ENCODE measurements at regions not wholly inside any gene's neighbourhood (a gene's known extent, or its start where the extent isn't known, plus 50 kb on each side); places are given as distances from the start of the nearest gene placed in this dataset.
"Not testable (repeated sequence)": the region's sequence is repeated elsewhere in the genome, so short reads cannot be mapped to it uniquely, and the experiment has no call there.

GRCh38 chr4:159950707-159951106 is 847.8 kb downstream of the RAPGEF2 start:
- no peak for DNase-seq

- no peak for DNase-seq
Measured at GRCh38 chr4:159966746-159967145, 863.9 kb downstream of the RAPGEF2 start.

GRCh38 chr4:159976871-159977482 is 874.1 kb downstream of the RAPGEF2 start:
- DNase-seq, result not testable (repeated sequence)

GRCh38 chr4:159977907-159978617 is 875.2 kb downstream of the RAPGEF2 start:
- DNase-seq, result no peak

GRCh38 chr4:159979351-159979750 is 876.5 kb downstream of the RAPGEF2 start:
- DNase-seq, result no peak

- no peak for DNase-seq
Measured at GRCh38 chr4:159979953-159980352, 877.1 kb downstream of the RAPGEF2 start.

GRCh38 chr4:159980826-159981468 is 878.1 kb downstream of the RAPGEF2 start:
- DNase-seq, result no peak

GRCh38 chr4:159981469-159981856 is 878.6 kb downstream of the RAPGEF2 start:
- no peak for DNase-seq

GRCh38 chr4:159983082-159983481 is 880.2 kb downstream of the RAPGEF2 start:
- no peak for DNase-seq

- no peak for DNase-seq
Measured at GRCh38 chr4:160009656-160010493, 907.0 kb downstream of the RAPGEF2 start.

- no peak for DNase-seq
Measured at GRCh38 chr4:160019936-160020335, 917.1 kb downstream of the RAPGEF2 start.

GRCh38 chr4:160020804-160021203 is 917.9 kb downstream of the RAPGEF2 start:
- no peak for DNase-seq

- DNase-seq, result no peak
Measured at GRCh38 chr4:160021870-160022269, 919.0 kb downstream of the RAPGEF2 start.

- DNase-seq, result no peak
Measured at GRCh38 chr4:160026721-160027120, 923.8 kb downstream of the RAPGEF2 start.

- no peak for DNase-seq
Measured at GRCh38 chr4:160034501-160034900, 931.6 kb downstream of the RAPGEF2 start.

- no peak for DNase-seq
Measured at GRCh38 chr4:160038615-160039014, 935.7 kb downstream of the RAPGEF2 start.

- no peak for DNase-seq
Measured at GRCh38 chr4:160044693-160045092, 941.8 kb downstream of the RAPGEF2 start.

GRCh38 chr4:160082432-160083207 is 979.7 kb downstream of the RAPGEF2 start:
- DNase-seq, result no peak

- no peak for DNase-seq
Measured at GRCh38 chr4:160091631-160092030, 988.8 kb downstream of the RAPGEF2 start.

GRCh38 chr4:160100316-160100715 is 997.4 kb downstream of the RAPGEF2 start:
- no peak for DNase-seq

- DNase-seq, result no peak
Measured at GRCh38 chr4:160110891-160111290, 1008.0 kb downstream of the RAPGEF2 start.

- DNase-seq, result no peak
Measured at GRCh38 chr4:160117686-160118085, 1014.8 kb downstream of the RAPGEF2 start.

Measured in activated CD4-positive, alpha-beta T cell treated with anti-CD3 and anti-CD28 coated beads, Interleukin-10, Interleukin-2, amounts not matched to agents 100 ng/mL and 50 ng/mL, durations not matched to agents 16 hours and 8 hours (primary cell).